ENCODE measurements at regions not wholly inside any gene's neighbourhood (a gene's known extent, or its start where the extent isn't known, plus 50 kb on each side); places are given as distances from the start of the nearest gene placed in this dataset.
"Not testable (repeated sequence)": the region's sequence is repeated elsewhere in the genome, so short reads cannot be mapped to it uniquely, and the experiment has no call there.

- 83 to 84% methylated on average over 8 of the region's 8 CpGs for WGBS, 2 donors
- intact Hi-C loops (cut with DNase I; ENCODE audit: low total_unique reads) = no loop called here
Observed at GRCh38 chr7:125833839-125834238, 904.2 kb upstream of the POT1 start.

GRCh38 chr7:125830743-125831142, 901.1 kb upstream of the POT1 start:
- TF ChIP-seq POLR2A (IDR thresholded peaks at IDR 0.05) (no peak), CTCF (IDR thresholded peaks at IDR 0.05) (no peak)
- no peak overlapping the region for H3K4me3 ChIP-seq (ENCODE audit: low read depth, poor library complexity, severe bottlenecking)
- intact Hi-C loops (cut with DNase I; ENCODE audit: low total_unique reads) = no loop called here
- no peak for DNase-seq (ENCODE audit: low spot score in 2 of 2)

More at GRCh38 chr7:125833839-125834238, 904.2 kb upstream of the POT1 start:
- no peak overlapping the region for H3K4me3 ChIP-seq (ENCODE audit: low read depth, poor library complexity, severe bottlenecking)
- no peak for DNase-seq (ENCODE audit: low spot score in 2 of 2)
- no peak for TF ChIP-seq CTCF (IDR thresholded peaks at IDR 0.05)
- TF ChIP-seq POLR2A (IDR thresholded peaks at IDR 0.05) = no peak

- H3K4me3 ChIP-seq (ENCODE audit: low read depth, poor library complexity, severe bottlenecking) = no peak overlapping the region
- intact Hi-C loops (cut with DNase I; ENCODE audit: low total_unique reads) = no loop called here
- WGBS, 2 donors = 84 to 88% methylated on average over 3 of the region's 3 CpGs
- no peak for DNase-seq (ENCODE audit: low spot score in 2 of 2)
- TF ChIP-seq POLR2A (IDR thresholded peaks at IDR 0.05) = no peak
- no peak for TF ChIP-seq CTCF (IDR thresholded peaks at IDR 0.05)
Observed at GRCh38 chr7:125828153-125828700, 898.6 kb upstream of the POT1 start.

- DNase-seq (ENCODE audit: low spot score in 2 of 2) = no peak
- intact Hi-C loops (cut with DNase I; ENCODE audit: low total_unique reads) = no loop called here
- TF ChIP-seq CTCF (IDR thresholded peaks at IDR 0.05) (no peak), POLR2A (IDR thresholded peaks at IDR 0.05) (no peak)
- H3K4me3 ChIP-seq (ENCODE audit: low read depth, poor library complexity, severe bottlenecking) = no peak overlapping the region
Observed at GRCh38 chr7:125823538-125823937, 893.9 kb upstream of the POT1 start.

GRCh38 chr7:125820495-125820894, 890.9 kb upstream of the POT1 start:
- TF ChIP-seq CTCF (IDR thresholded peaks at IDR 0.05) (no peak), POLR2A (IDR thresholded peaks at IDR 0.05) (no peak)
- intact Hi-C loops (cut with DNase I; ENCODE audit: low total_unique reads) = no loop called here
- no peak overlapping the region for H3K4me3 ChIP-seq (ENCODE audit: low read depth, poor library complexity, severe bottlenecking)
- no peak for DNase-seq (ENCODE audit: low spot score in 2 of 2)

GRCh38 chr7:125814100-125814499, 884.5 kb upstream of the POT1 start:
- WGBS, 2 donors = 31 to 39% methylated on average over 2 of the region's 2 CpGs
- intact Hi-C loops (cut with DNase I; ENCODE audit: low total_unique reads) = no loop called here

GRCh38 chr7:125806491-125806890, 876.9 kb upstream of the POT1 start:
- WGBS, 2 donors = 92 to 97% methylated on average over 4 of the region's 4 CpGs
- not testable (repeated sequence) for H3K4me3 ChIP-seq (ENCODE audit: low read depth, poor library complexity, severe bottlenecking)

More at GRCh38 chr7:125814100-125814499, 884.5 kb upstream of the POT1 start:
- DNase-seq (ENCODE audit: low spot score in 2 of 2) = no peak
- TF ChIP-seq CTCF (IDR thresholded peaks at IDR 0.05) (no peak), POLR2A (IDR thresholded peaks at IDR 0.05) (no peak)
- no peak overlapping the region for H3K4me3 ChIP-seq (ENCODE audit: low read depth, poor library complexity, severe bottlenecking)

More at GRCh38 chr7:125806491-125806890, 876.9 kb upstream of the POT1 start:
- DNase-seq (ENCODE audit: low spot score in 2 of 2); intact Hi-C loops (cut with DNase I; ENCODE audit: low total_unique reads): not testable (repeated sequence)
